ENCODE measurements at regions not wholly inside any gene's neighbourhood (a gene's known extent, or its start where the extent isn't known, plus 50 kb on each side); places are given as distances from the start of the nearest gene placed in this dataset.
A peak's percentile ranks its signal among the peaks of the same experiment; 100 is the strongest.

DNA sequence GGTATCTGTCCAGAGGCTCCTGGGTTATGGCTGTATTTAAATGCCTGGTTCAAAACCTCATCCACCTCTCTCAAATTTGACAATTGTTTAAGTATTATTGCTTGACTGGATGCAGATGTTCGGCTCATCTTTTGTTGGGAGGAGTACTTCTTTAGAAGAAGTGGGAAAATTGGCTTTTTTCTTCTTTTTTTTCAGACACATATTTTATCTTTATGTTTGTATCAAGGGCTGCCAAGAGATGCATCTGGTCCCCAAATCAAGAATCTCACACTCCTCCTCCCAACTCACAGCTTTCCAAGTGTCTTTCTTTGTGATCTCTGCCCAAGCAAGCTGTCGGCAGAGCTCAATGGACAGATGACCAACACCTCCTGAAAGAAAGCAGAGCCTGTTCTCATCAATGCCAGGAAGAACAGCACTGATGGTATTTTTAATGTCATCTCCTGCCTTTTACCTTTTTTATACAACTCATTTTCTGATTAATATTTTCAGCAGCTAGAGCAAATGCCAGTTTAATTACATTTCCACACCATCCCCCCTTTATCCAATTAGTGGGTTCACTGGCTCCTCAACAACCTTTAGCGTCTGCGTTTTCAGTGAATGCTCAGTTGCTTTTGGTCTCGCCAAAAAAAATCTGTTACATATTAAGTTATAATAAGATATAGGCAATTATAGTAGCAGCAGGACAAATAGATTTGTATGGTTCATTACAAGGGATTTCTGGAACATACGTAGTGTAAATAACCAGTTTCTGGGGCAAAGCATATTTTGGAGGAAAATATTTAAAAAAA, 110.3 kb upstream of the SLIT3 start:
- intact Hi-C loops (cut with DNase I) = no loop called here
- Histone ChIP-seq H3K27me3 (ENCODE audit: control insufficient read depth, insufficient read depth, low read length) (no peaks in the 10 kb centered on the region), H3K27ac (ENCODE audit: low read depth in 2 of 2, low read length in 2 of 2) (no peak overlapping the region), H3K36me3 (ENCODE audit: control insufficient read depth in 2 of 3, insufficient read depth in 3 of 3, low read length in 3 of 3) (no peaks in the 10 kb centered on the region), H3K4me1 (ENCODE audit: control insufficient read depth in 2 of 3, insufficient read depth in 2 of 3, low read depth in 1 of 3, low read length in 3 of 3) (peaks cover 0 to 2% (median 0%) of the 10 kb centered on the region in 3 donors), H3K9me3 (ENCODE audit: control insufficient read depth in 2 of 3, insufficient read depth in 1 of 3, low read length in 3 of 3) (no peaks in the 10 kb centered on the region), H3K9ac (ENCODE audit: low read length in 3 of 3) (no peak overlapping the region), H3K4me3 (ENCODE audit: low read length in 3 of 3) (no peak overlapping the region)
- DNase-seq (peak in 1 of 5 donors; percentile 37), FAIRE-seq (no peak)
- TF ChIP-seq, protein P1, sequence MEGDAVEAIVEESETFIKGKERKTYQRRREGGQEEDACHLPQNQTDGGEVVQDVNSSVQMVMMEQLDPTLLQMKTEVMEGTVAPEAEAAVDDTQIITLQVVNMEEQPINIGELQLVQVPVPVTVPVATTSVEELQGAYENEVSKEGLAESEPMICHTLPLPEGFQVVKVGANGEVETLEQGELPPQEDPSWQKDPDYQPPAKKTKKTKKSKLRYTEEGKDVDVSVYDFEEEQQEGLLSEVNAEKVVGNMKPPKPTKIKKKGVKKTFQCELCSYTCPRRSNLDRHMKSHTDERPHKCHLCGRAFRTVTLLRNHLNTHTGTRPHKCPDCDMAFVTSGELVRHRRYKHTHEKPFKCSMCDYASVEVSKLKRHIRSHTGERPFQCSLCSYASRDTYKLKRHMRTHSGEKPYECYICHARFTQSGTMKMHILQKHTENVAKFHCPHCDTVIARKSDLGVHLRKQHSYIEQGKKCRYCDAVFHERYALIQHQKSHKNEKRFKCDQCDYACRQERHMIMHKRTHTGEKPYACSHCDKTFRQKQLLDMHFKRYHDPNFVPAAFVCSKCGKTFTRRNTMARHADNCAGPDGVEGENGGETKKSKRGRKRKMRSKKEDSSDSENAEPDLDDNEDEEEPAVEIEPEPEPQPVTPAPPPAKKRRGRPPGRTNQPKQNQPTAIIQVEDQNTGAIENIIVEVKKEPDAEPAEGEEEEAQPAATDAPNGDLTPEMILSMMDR (IDR thresholded peaks at IDR 0.05; ENCODE audit: borderline replicate concordance, extremely low read depth, insufficient read depth) = no peak

DNA sequence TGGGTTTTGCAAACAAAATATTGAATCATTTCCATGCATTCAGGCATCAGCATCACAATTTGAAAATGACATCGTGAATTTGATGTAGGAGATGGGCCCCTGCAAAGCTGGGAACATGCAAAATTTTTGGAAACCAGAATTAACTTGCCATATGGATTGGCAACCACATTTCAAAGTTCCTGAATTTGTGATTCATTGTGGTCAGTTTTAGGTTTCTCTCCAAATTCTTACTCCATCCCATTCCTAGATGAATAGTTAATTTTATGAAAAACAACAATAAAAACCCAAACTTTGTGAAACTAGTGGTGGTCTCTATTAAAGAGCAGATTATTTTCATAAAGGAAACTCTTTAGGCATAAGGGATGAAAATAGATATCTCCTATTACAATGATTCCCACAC, 107.8 kb upstream of the SLIT3 start:
- no peaks in the 10 kb centered on the region for H3K27me3 ChIP-seq (ENCODE audit: control insufficient read depth, insufficient read depth, low read length)
- TF ChIP-seq, protein P1 (IDR thresholded peaks at IDR 0.05; ENCODE audit: borderline replicate concordance, extremely low read depth, insufficient read depth) = no peak
- no peak overlapping the region for H3K27ac ChIP-seq (ENCODE audit: low read depth in 2 of 2, low read length in 2 of 2)
- no peak overlapping the region for H3K9ac ChIP-seq (ENCODE audit: low read length in 3 of 3)
- no peaks in the 10 kb centered on the region for H3K4me1 ChIP-seq (ENCODE audit: control insufficient read depth in 2 of 3, insufficient read depth in 2 of 3, low read depth in 1 of 3, low read length in 3 of 3)
- DNase-seq (no peak), FAIRE-seq (no peak)
- H3K36me3 ChIP-seq (ENCODE audit: control insufficient read depth in 2 of 3, insufficient read depth in 3 of 3, low read length in 3 of 3) = no peaks in the 10 kb centered on the region
- intact Hi-C loops (cut with DNase I) = no loop called here
- H3K4me3 ChIP-seq (ENCODE audit: low read length in 3 of 3) = no peak overlapping the region
- H3K9me3 ChIP-seq (ENCODE audit: control insufficient read depth in 2 of 3, insufficient read depth in 1 of 3, low read length in 3 of 3) = no peaks in the 10 kb centered on the region

DNA sequence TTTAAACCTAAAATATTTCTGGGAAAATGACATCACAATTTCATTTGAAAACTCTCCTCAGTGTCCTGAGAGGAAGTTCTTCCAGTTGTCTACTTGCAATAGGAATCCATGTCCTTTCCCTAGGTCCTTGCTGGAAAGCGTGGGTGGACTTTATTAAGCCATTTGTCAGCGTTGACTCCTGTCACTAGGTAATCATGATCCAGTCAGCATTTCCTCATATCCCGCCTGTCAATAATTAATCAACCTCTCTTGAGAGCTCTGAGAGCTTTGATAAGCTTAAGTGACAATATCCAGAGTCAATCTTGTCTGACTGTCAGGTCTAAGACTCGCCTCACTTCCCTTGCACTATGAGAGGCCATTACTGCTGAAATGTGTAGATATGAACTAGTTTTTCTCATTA, 107.2 kb upstream of the SLIT3 start:
- Histone ChIP-seq H3K9me3 (ENCODE audit: control insufficient read depth in 2 of 3, insufficient read depth in 1 of 3, low read length in 3 of 3) (no peaks in the 10 kb centered on the region), H3K27me3 (ENCODE audit: control insufficient read depth, insufficient read depth, low read length) (no peaks in the 10 kb centered on the region), H3K9ac (ENCODE audit: low read length in 3 of 3) (no peak overlapping the region), H3K4me1 (ENCODE audit: control insufficient read depth in 2 of 3, insufficient read depth in 2 of 3, low read depth in 1 of 3, low read length in 3 of 3) (no peaks in the 10 kb centered on the region), H3K27ac (ENCODE audit: low read depth in 2 of 2, low read length in 2 of 2) (no peak overlapping the region), H3K4me3 (ENCODE audit: low read length in 3 of 3) (no peak overlapping the region), H3K36me3 (ENCODE audit: control insufficient read depth in 2 of 3, insufficient read depth in 3 of 3, low read length in 3 of 3) (no peaks in the 10 kb centered on the region)
- intact Hi-C loops (cut with DNase I) = no loop called here
- DNase-seq (peak in 1 of 5 donors; percentile 4), FAIRE-seq (no peak)
- TF ChIP-seq, protein P1 (IDR thresholded peaks at IDR 0.05; ENCODE audit: borderline replicate concordance, extremely low read depth, insufficient read depth) = no peak
